SHP77 (cell line): ENCODE measurements at regions not wholly inside any gene's neighbourhood (a gene's known extent, or its start where the extent isn't known, plus 50 kb on each side); places are given as distances from the start of the nearest gene placed in this dataset.
"Not testable (repeated sequence)": the region's sequence is repeated elsewhere in the genome, so short reads cannot be mapped to it uniquely, and the experiment has no call there.

ENCODE experiments used
- DNase-seq, 2 experiments: peaks; one replicate each; lab custom pipeline; 2025; lab: John Stamatoyannopoulos, UW

DNA sequence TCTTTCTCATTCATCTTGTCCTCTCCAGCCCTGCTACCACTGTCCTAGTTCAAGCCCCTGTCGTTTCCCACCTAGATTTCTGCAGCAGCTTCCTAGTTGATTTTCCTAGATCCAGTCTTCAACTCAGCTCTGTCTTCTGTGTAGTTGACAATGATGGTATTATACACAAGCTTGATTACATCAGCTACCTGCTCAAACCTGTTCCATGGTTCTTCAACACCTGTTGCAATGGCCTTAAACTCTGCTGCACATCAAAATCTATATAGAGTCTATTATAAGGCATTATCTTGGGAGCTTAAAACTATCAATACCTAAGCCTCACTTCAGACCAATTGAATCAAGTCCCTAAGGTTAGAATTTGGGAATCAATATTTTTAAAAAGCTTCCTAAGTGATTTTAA lies 71.7 kb upstream of the PELI2 start:
- DNase-seq: no peak

DNA sequence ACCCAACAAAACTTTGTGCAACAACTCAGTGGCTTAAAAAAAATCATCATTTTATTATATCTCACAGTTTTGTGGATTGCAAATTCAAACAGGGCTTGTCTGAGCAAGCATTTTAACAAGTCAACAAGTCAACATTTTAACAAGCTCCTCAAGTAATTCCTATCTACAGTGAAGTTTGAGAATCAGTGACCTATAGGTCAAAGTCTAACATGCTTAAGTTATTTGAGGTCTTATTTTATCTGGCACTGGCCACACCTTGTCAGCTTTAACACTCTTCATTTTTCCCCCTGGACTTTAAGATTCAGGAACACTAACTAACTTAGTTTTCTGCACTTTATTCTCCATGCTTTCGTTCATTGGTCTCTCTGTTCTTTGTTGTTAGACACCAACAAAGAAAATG lies 71.2 kb upstream of the PELI2 start:
- no peak for DNase-seq

DNA sequence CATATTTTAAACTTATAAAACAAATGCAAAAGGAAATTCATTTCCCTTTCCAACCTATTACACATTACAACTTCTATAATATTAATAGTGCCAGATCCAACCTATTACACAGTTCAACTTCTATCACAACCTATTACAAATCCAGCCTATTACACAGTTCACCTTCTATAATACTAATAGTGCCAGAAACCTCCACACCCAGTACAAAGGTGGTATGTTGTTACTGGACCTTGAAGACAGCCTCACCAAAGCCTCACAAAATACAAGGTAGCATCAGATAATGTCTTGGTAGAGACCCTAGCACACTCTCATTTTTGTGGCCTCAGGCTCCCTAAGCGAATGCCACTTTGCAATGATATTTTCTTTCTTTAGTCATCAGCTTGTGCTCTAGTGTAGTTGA lies 68.7 kb upstream of the PELI2 start:
- DNase-seq: no peak

DNA sequence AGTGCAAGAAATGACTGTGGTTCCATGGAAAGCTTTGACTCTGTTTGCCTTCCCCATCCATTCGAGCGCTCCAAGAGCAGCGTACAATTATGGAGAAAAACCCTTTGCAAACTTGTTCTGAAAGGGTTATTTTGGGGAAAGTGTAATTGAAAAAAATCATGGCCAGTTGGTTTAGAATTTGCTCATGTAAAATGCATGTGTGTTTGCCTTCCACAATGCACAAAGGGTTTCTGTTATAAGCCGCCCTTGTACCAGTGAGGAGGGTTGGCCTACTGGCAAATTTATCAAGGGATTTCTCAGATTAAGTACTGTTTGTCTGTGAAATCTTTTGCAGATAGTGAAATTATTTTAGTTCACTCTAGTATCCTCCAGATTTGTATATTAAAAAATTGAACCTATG lies 62.7 kb upstream of the PELI2 start:
- no peak for DNase-seq

DNA sequence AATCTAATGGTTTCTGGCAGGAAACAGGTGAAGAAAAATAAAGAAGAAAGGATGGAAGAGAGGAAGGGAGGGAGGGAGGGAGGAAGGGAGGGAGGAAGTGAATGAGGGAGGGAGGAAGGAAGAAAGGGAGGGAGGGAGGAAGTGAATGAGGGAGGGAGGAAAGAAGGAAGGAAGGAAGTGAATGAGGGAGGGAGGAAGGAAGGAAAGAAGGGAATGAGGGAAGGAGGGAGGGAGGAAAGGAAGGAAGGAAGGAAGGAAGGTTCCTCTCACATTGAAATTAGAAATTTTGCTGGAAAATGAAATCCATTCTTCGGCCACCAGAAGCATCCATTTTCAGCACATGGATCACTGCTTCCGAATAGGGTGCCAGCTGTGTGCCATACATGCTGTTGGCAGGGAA lies 62.2 kb upstream of the PELI2 start:
- no peak for DNase-seq

DNA sequence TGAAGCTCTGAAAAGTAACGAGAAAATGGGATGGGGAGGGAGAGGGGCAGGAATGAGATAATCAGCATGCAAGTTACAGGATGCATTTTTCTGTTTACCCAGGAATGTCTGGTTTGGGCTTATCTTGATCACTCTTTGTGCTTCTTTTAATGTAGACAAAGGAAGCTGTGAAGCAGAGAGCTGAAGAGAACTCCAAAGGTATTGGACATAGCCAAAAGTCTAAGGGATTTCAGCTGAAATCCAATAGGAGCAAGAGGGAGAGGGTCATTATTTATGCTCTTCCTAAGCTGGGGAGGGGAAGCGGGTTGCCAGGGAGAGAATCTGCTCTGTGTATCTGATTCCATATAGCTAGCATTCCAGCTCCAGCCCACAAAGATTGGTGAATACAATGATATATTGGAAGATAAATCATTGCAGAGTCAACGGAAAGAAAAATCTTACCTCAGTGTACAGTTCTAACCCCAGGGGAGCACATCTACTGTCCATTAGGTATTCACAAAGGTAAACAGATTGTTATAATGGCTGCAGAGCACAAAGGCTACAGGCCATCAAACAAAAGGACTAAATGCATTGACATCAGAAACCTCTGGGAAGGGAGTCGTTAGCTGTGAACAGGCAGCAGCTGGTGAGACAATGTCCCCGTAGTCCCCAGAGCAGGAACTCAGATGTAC lies 61.0 kb upstream of the PELI2 start:
- DNase-seq: peak; percentile 65 to 77

DNA sequence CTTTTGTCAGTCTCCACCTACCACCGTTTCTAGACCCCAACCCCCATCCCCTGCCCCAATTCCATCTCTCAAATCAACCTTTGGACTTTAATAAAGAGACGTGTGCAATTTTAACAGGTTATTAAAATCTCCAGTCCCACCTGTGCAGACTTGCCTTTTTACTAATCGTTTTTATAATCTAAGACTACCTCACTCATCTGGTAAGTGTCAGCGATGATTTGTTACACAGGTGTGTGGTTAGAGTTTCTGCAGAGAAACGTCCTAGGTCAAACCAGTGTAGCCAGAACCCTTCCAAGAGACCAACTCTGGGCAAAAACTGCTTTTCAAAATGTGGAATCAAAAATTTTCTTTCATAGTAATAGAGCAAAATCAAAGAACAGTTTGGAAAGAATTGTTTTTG lies 60.4 kb upstream of the PELI2 start:
- DNase-seq: no peak

DNA sequence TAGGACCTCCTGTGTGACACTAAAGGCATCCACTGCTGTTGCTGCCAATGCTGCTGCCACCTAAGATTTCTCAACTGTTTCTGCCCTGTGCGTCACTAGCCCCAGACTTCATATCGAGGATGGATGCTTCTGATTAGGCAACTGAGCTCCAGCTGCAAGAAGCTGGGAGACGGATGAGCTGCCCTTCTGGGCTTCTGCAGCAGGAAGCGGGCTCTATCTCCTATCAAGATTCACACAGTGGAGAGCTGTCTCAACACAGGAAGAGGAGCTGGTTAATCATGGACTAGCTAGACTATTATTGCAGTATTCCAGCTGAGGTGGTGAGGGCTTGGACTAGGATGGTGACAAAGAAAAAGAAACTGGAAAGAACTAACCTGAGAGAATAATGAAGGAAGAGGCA lies 59.2 kb upstream of the PELI2 start:
- no peak for DNase-seq

DNA sequence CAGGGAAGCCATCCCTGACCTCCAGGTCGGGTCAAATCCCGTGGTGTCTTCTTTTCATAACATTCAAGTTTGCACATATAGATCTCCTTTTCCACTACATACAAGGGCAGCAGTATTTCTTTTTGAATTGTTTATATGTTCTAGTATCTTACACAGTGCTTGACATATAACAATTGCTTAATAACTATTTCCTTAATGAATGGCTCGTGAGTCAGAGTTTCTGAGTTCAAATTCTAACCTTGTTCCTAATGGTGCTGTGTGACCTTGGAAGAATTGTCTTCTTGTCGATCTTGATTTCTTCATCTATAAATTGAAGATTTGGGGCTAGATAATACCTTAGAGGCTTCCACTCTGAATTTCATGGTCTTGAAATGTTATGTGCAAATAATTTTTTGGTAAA lies 57.2 kb upstream of the PELI2 start:
- no peak for DNase-seq

DNA sequence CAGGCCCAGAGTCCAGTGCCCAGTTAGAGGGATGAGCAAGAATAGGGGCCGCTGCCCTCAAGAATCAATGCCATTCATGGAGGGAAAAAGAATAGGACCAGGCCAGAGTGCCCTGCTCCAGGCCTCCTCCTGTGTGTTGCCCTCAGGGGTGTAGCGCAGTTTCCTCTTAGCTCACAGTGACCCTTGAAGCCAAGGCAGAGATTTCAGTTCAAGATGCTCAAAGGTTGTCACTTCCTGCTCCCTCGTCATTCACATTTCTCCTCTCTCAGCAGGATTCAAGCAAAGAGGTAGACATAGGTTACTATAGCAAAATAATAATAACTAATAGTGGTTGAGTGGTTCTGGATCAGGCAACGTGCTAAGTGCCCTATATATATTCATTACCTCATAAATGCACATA lies 55.1 kb upstream of the PELI2 start:
- no peak for DNase-seq

DNA sequence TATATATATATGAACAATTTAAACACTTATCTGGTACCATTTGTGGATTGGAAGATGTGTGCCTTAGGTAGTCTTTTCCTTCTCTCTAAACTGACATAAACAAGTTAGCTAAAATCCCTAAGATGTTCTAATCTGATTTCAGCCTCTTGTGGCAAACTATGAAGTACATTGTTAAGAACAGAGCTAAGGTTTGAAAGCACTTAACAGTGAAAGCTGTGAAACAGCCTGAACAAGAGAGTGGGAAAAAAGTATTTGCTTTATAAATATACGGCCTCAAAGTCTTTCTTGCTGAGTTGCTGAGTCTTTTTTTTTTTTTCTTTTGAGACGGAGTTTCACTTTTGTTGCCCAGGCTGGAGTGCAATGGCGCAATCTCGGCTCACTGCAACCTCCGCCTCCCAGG lies 53.7 kb upstream of the PELI2 start:
- no peak for DNase-seq

DNA sequence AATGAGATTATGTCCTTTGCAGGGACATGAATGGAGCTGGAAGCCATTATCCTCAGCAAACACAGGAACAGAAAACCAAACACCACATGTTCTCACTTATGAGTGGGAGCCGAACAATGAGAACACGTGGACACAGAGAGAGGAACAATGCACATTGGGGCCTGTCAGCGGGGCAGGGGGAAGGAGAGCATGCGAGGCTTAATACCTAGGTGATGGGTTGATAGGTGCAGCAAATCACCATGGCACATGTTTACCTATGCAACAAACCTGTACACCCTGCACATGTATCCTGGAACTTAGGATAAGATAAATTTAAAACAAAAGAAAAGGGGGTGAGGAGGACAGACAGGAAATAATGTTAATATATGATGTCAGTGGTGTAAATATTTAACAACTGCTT lies 53.0 kb upstream of the PELI2 start:
- not testable (repeated sequence) for DNase-seq

DNA sequence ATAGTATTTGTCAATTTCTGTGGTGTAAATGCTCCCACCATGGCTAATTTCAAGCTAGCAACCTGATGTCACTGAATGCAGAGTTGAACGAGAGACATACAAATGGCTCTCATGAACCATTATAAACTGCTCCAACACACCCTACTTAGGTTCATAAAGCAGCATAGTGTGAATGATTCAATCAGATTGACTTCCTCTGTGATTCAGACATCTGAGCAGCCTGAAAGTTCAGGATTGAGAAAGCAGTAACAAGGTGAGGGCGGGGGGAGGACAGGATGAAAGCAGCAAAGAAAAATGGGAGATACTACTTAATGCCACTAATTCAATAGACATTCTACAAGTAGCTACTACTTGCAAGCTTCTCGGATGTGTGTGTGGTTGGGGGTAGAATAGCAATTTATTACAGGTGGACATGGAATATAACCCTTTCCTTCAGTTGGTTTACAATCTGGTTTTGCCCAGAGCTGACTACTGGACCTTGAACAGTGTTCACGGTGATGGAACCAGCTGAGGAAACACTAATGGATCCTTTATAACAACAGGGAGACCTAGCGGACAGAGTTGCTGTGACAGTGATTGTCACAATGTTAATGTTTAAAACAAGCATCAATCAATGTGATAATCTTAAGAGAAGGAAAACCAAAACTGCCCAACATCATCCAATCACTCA lies 52.5 kb upstream of the PELI2 start:
- DNase-seq: no peak
